Colon (tissue), 2 donors: ENCODE measurements at regions not wholly inside any gene's neighbourhood (a gene's known extent, or its start where the extent isn't known, plus 50 kb on each side); places are given as distances from the start of the nearest gene placed in this dataset.
"Not testable (repeated sequence)": the region's sequence is repeated elsewhere in the genome, so short reads cannot be mapped to it uniquely, and the experiment has no call there.

Experiments used
- FAIRE-seq: peaks from 2 replicates; lab custom pipeline; 2012; peaks lifted over from hg19 to GRCh38; lab: Jason Lieb, UNC
- donor health status: control.
- donor health status: control.

- FAIRE-seq, result no peak
Measured at GRCh38 chr7:131021902-131022301, 287.9 kb upstream of the KLF14 start.

GRCh38 chr7:131026297-131027000 is 292.4 kb upstream of the KLF14 start:
- FAIRE-seq, result no peak

- no peak for FAIRE-seq
Measured at GRCh38 chr7:131027287-131027773, 293.3 kb upstream of the KLF14 start.

- no peak for FAIRE-seq
Measured at GRCh38 chr7:131028295-131028694, 294.3 kb upstream of the KLF14 start.

GRCh38 chr7:131029002-131029401 is 295.0 kb upstream of the KLF14 start:
- no peak for FAIRE-seq

- FAIRE-seq, result no peak
Measured at GRCh38 chr7:131031099-131031868, 296.4 kb upstream of the MKLN1 start.

GRCh38 chr7:131032786-131033185 is 294.9 kb upstream of the MKLN1 start:
- FAIRE-seq, result no peak

GRCh38 chr7:131034166-131034881 is 293.4 kb upstream of the MKLN1 start:
- no peak for FAIRE-seq

GRCh38 chr7:131035088-131035770 is 292.4 kb upstream of the MKLN1 start:
- no peak for FAIRE-seq

GRCh38 chr7:131038153-131038552 is 289.5 kb upstream of the MKLN1 start:
- FAIRE-seq, result no peak

GRCh38 chr7:131039355-131039762 is 288.3 kb upstream of the MKLN1 start:
- FAIRE-seq, result no peak

GRCh38 chr7:131039836-131040235 is 287.8 kb upstream of the MKLN1 start:
- no peak for FAIRE-seq

GRCh38 chr7:131040467-131040932 is 287.2 kb upstream of the MKLN1 start:
- peak; percentile 82 for FAIRE-seq

GRCh38 chr7:131041012-131041695 is 286.5 kb upstream of the MKLN1 start:
- not testable (repeated sequence) for FAIRE-seq

GRCh38 chr7:131042269-131043160 is 285.2 kb upstream of the MKLN1 start:
- no peak for FAIRE-seq

GRCh38 chr7:131045526-131045925 is 282.1 kb upstream of the MKLN1 start:
- no peak for FAIRE-seq

GRCh38 chr7:131046246-131046645 is 281.4 kb upstream of the MKLN1 start:
- FAIRE-seq, result no peak

GRCh38 chr7:131047651-131048304 is 279.9 kb upstream of the MKLN1 start:
- no peak for FAIRE-seq

GRCh38 chr7:131051304-131051703 is 276.4 kb upstream of the MKLN1 start:
- FAIRE-seq, result no peak
